ENCODE measurements at regions not wholly inside any gene's neighbourhood (a gene's known extent, or its start where the extent isn't known, plus 50 kb on each side); places are given as distances from the start of the nearest gene placed in this dataset.

DNA sequence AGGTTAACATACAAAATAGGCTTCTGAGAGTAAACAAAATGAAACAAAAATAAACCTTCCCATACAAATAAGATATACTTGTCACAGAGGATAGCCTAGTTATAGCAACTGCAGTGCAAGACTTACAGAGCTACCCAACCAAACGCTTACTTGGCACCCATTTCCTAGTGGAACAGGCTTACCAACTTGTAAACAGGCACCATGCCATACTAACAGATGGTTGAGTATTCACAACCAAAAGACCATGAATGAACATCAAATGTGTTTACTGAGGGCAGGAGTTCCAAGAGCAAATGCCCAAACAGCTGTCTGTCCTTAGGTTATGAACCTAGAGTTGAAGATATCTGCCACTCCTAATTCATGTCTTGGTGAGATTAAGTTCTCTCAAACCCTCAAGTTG is 2629.2 kb downstream of the PCDH7 start:
- no peak overlapping the region for H3K27ac Mint-ChIP-seq
- H3K4me3 Mint-ChIP-seq = no peak overlapping the region
- intact Hi-C loops (cut with micrococcal nuclease) = loop anchor here (1.0 kb wide), 1 partner anchor 21 kb away; no protein-coding TSS in a partner anchor
- no peaks in the 10 kb centered on the region for H3K27me3 Mint-ChIP-seq
- peaks cover 5% of the 10 kb centered on the region for H3K9me3 Mint-ChIP-seq
- H3K36me3 Mint-ChIP-seq (ENCODE audit: low read depth) = no peaks in the 10 kb centered on the region
- no peaks in the 10 kb centered on the region for H3K4me1 Mint-ChIP-seq (ENCODE audit: low read depth)

DNA sequence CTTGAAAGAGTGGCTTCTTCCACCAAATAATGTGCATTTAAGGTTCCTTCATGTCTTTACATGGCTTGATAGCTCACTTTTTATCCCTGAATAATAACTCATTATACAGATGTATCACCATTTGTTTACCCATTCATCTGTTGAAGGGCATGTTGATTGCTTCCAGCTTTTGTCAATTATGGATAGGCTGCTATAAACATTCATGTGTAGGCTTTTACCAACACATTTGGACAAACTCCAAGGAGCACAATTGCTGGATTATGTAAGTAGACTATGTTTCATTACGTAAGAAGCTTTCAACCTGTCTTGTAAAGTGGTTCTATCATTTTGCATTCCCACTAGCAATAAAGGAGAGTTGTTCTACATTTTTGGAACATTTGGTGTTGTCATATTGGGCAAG is 2637.0 kb downstream of the PCDH7 start:
- Mint-ChIP-seq H3K4me1 (ENCODE audit: low read depth) (no peaks in the 10 kb centered on the region), H3K27ac (no peak overlapping the region), H3K9me3 (no peaks in the 10 kb centered on the region), H3K36me3 (ENCODE audit: low read depth) (no peaks in the 10 kb centered on the region), H3K27me3 (no peaks in the 10 kb centered on the region), H3K4me3 (no peak overlapping the region)
- intact Hi-C loops (cut with micrococcal nuclease) = no loop called here

DNA sequence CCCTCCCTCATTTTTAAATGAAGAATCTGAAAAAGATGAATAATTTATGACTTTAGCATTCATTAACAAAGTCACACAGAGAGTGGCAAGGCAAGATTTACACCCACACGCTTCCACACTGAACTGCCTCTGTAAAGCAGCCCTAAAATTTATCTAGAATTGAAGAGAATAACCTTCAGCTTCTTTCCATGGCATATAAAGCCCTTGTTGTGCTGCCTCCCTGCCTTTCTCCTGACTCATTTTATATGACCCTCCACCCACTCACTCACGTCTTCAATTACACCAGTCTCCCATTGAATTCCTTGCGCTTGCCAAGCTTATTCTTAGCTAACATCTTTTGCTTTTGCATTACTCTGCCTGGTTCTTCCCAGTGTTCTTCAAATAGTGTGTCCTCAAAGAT is 2649.3 kb downstream of the PCDH7 start:
- intact Hi-C loops (cut with micrococcal nuclease) = no loop called here
- Mint-ChIP-seq H3K9me3 (peaks cover 20% of the 10 kb centered on the region), H3K4me1 (ENCODE audit: low read depth) (no peaks in the 10 kb centered on the region), H3K36me3 (ENCODE audit: low read depth) (no peaks in the 10 kb centered on the region), H3K4me3 (no peak overlapping the region), H3K27me3 (no peaks in the 10 kb centered on the region), H3K27ac (no peak overlapping the region)

DNA sequence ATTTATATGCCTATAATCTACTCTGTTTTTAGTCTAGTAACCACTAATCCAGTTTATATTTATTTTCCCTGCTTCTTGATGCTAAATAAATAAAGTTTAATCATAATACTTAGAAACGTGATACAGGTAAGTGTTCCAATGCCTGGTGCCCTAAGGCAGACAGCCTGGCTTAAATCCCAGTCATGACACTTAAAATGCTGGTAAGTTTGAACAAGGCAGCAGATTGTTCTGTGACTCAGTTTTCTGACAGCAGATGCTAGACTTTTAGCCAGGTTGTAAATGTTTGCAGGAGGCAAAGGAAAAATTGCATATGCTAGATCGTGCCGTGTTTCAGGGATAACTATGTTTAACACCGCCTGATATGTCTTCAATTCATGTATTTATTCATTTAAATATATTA is 2661.6 kb downstream of the PCDH7 start:
- Mint-ChIP-seq H3K27me3 (no peaks in the 10 kb centered on the region), H3K36me3 (ENCODE audit: low read depth) (no peaks in the 10 kb centered on the region), H3K4me1 (ENCODE audit: low read depth) (no peaks in the 10 kb centered on the region), H3K4me3 (no peak overlapping the region), H3K27ac (no peak overlapping the region), H3K9me3 (peaks cover 20% of the 10 kb centered on the region)
- intact Hi-C loops (cut with micrococcal nuclease) = no loop called here

DNA sequence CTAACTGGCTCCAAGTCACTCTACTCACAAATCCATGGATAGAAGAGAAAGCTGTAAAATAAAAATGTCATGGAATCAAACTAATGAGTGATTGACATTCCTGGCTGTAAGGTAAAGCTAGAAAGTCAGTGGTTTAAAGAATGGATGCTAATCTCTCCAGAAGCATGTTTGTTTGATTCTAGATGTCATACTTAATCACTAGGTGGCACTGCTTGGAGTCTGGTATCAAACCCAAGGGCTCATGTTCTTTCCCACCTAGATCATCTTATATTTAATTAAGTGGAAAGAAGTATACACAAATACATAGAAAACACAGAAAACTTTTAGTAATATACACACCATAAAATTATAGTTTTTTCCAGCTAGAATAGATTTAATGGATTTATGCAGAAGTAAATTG is 2666.6 kb downstream of the PCDH7 start:
- H3K27me3 Mint-ChIP-seq = no peaks in the 10 kb centered on the region
- H3K36me3 Mint-ChIP-seq (ENCODE audit: low read depth) = no peaks in the 10 kb centered on the region
- peaks cover 20% of the 10 kb centered on the region for H3K9me3 Mint-ChIP-seq
- H3K27ac Mint-ChIP-seq = no peak overlapping the region
- H3K4me1 Mint-ChIP-seq (ENCODE audit: low read depth) = no peaks in the 10 kb centered on the region
- intact Hi-C loops (cut with micrococcal nuclease) = no loop called here
- no peak overlapping the region for H3K4me3 Mint-ChIP-seq

DNA sequence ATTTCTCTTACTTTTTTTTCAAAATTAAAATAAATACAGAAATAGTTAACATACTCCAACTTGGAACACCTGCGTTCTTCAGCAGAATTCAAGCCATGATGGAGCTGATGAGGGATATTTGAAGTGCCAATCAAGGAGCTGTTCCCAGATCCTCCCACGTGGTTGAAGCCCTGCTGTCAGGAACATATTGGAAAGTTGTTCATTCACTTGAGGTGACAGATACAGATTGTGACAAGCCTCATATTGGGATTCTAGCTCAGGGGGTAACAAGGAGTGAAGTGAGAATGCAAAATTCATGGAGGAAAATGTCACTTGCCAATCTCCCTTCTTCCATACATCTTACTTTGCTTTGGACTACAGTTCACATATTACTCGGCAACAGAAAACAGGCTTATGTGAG is 2670.8 kb downstream of the PCDH7 start:
- no peaks in the 10 kb centered on the region for H3K36me3 Mint-ChIP-seq (ENCODE audit: low read depth)
- no peaks in the 10 kb centered on the region for H3K9me3 Mint-ChIP-seq
- no peak overlapping the region for H3K4me3 Mint-ChIP-seq
- H3K27me3 Mint-ChIP-seq = no peaks in the 10 kb centered on the region
- intact Hi-C loops (cut with micrococcal nuclease) = no loop called here
- no peak overlapping the region for H3K27ac Mint-ChIP-seq
- no peaks in the 10 kb centered on the region for H3K4me1 Mint-ChIP-seq (ENCODE audit: low read depth)

DNA sequence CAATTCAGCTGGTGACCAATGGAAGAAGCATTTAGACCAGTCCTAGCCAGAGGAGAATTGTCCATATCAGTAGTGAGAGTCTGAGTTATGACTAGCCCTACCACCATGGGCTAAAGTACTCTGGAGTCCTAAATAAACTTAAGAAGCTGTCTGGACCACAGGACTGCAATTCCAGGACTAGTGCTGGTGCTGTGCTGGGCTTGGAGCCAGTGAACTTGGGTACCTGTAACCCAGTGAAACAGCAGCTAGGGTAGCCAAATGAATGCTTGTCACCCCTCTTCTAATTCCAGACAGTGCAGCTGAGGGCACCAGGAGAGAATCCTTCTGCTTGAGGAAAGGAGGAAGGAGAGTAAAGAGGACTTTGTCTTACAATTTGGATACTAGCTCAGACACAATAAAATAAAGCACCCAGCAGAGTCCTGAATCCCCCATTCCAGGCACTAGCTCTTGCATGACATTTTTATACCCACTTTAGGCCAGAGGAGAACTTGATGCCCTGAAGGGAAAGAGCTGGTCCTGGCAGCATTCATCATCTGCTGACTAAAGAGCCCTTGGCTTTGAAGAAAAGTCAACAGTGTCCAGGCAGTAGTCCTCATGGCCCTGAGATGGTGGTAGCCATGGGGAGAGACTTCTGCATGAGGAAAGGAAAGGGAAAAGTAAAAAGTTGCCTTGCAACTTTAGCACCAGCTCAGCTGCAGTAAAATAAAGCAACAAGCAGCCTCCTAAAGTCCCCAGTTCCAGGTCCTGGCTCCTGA is 2675.7 kb downstream of the PCDH7 start:
- H3K36me3 Mint-ChIP-seq (ENCODE audit: low read depth) = no peaks in the 10 kb centered on the region
- H3K27ac Mint-ChIP-seq = no peak overlapping the region
- intact Hi-C loops (cut with micrococcal nuclease) = no loop called here
- H3K9me3 Mint-ChIP-seq = no peaks in the 10 kb centered on the region
- no peaks in the 10 kb centered on the region for H3K27me3 Mint-ChIP-seq
- H3K4me1 Mint-ChIP-seq (ENCODE audit: low read depth) = no peaks in the 10 kb centered on the region
- no peak overlapping the region for H3K4me3 Mint-ChIP-seq

DNA sequence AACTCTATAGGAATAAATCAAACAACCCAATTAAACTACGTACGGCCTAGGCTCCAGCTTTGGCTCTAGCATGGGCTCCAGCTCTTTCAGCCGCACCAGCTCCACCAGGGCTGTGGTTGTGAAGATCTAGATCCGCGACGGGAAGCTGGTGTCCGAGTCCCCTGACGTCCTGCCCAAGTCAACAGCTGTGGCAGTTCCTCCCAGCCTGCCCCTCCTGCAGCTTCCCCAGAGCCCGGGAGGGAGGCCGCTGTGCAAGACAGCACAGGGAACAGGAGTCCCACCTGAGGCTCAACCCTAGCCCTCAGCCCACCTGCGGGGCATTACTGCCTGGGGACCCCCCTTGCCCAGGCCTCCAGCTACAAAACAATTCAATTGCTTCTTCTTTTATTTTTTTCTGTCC is 2680.3 kb downstream of the PCDH7 start:
- Mint-ChIP-seq H3K9me3 (no peaks in the 10 kb centered on the region), H3K27ac (no peak overlapping the region), H3K36me3 (ENCODE audit: low read depth) (no peaks in the 10 kb centered on the region), H3K27me3 (no peaks in the 10 kb centered on the region), H3K4me1 (ENCODE audit: low read depth) (no peaks in the 10 kb centered on the region), H3K4me3 (no peak overlapping the region)
- intact Hi-C loops (cut with micrococcal nuclease) = no loop called here

DNA sequence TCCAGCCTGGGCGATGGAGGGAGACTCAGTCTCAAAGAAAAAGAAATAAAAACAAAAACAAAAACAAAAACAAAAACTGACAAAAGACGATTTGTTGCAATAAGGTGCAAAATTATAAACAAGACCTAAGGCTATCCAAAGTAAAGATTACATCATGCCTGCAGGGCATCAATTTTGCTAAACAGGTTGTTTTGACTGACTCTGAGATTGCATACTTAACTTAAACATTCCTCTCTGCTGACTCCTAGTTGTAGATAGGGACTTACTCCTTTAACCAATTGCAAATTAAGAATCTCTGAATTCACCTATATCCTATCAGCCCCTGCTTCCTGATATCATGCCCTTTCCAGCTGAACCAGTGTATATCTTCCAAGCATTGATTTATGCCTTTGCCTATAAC is 2687.3 kb downstream of the PCDH7 start:
- no peak overlapping the region for H3K4me3 Mint-ChIP-seq
- H3K36me3 Mint-ChIP-seq (ENCODE audit: low read depth) = no peaks in the 10 kb centered on the region
- no peaks in the 10 kb centered on the region for H3K27me3 Mint-ChIP-seq
- H3K4me1 Mint-ChIP-seq (ENCODE audit: low read depth) = no peaks in the 10 kb centered on the region
- intact Hi-C loops (cut with micrococcal nuclease) = no loop called here
- H3K27ac Mint-ChIP-seq = no peak overlapping the region
- H3K9me3 Mint-ChIP-seq = no peaks in the 10 kb centered on the region

DNA sequence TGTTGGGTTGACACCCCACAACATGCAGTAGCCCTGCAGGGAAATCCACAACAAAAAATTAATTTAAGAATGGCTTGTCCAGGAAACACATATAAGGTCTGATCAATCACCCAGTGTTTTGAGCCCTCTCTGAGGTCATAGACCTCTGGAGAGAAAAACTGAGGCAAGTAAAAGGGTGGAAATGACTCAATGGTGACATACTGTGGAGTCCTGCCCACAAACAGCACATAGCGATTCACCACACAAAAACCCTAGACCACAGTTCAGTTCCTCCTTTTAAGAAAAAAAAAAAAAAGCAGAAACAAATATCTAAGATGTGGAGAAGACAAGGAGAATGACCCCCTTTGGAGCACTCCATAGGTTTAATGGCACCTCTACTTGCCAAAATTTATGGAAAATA is 2691.0 kb downstream of the PCDH7 start:
- intact Hi-C loops (cut with micrococcal nuclease) = no loop called here
- no peaks in the 10 kb centered on the region for H3K4me1 Mint-ChIP-seq (ENCODE audit: low read depth)
- H3K4me3 Mint-ChIP-seq = no peak overlapping the region
- H3K27me3 Mint-ChIP-seq = no peaks in the 10 kb centered on the region
- H3K36me3 Mint-ChIP-seq (ENCODE audit: low read depth) = no peaks in the 10 kb centered on the region
- no peak overlapping the region for H3K27ac Mint-ChIP-seq
- no peaks in the 10 kb centered on the region for H3K9me3 Mint-ChIP-seq

DNA sequence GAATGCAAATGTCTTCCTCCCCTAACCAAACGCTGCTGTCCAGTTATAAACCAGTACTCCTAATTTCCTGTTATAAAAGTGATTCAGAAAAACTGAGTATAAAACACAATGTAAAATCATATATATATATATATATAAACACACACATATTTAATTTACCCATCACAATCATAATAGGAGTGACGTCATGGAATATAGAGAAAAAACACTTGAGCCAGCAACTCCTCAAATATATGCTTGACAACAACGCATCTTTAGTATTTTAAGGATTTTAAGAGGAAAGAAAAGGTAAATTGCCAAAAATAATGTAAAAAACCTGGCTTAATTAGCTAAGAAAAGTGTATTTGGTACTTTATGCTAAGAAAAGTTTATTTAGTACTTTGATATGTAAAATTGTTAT is 2701.7 kb downstream of the PCDH7 start:
- no peaks in the 10 kb centered on the region for H3K4me1 Mint-ChIP-seq (ENCODE audit: low read depth)
- H3K27me3 Mint-ChIP-seq = no peaks in the 10 kb centered on the region
- no peaks in the 10 kb centered on the region for H3K9me3 Mint-ChIP-seq
- no peak overlapping the region for H3K27ac Mint-ChIP-seq
- intact Hi-C loops (cut with micrococcal nuclease) = no loop called here
- no peak overlapping the region for H3K4me3 Mint-ChIP-seq
- no peaks in the 10 kb centered on the region for H3K36me3 Mint-ChIP-seq (ENCODE audit: low read depth)

DNA sequence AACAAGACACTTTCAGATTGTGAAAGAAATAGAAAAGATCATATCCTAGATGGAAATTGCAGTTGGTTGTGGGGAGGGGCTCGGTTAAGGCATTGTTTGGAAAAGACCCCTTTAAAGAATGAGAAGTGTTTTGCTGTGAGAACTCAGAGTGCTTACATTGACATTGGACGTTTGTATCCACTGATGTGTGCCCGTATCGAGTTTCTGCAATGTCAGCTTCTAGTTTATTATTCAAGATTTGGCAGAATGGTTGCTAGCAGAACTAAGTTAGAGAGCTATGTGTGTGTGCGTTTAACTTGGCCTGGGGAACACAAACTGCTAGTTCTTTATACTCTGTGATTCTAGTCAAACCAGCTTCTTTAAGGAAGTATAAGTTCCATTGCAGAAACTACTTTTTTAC is 2702.5 kb downstream of the PCDH7 start:
- Mint-ChIP-seq H3K27me3 (no peaks in the 10 kb centered on the region), H3K36me3 (ENCODE audit: low read depth) (no peaks in the 10 kb centered on the region), H3K9me3 (no peaks in the 10 kb centered on the region), H3K27ac (no peak overlapping the region), H3K4me3 (no peak overlapping the region), H3K4me1 (ENCODE audit: low read depth) (no peaks in the 10 kb centered on the region)
- intact Hi-C loops (cut with micrococcal nuclease) = no loop called here

DNA sequence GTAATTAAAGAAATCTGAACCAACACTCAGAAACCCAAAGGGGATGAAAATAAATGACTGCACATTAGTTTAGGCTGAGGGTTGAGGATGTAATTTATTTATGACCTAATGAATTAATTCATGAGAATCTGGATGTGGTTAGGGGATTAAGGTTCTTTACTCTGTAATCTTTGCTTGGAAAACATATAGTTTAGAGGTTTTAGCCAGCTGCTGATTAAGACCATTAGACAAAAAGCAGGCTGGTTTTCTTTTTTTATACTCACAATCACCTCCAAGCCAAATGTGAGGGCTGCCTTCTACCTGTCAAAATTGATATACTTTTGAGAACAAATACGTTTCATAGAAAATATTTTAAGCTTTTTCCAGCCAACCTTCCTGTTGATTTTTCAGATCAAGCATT is 2705.8 kb downstream of the PCDH7 start:
- Mint-ChIP-seq H3K4me1 (ENCODE audit: low read depth) (no peaks in the 10 kb centered on the region), H3K9me3 (no peaks in the 10 kb centered on the region), H3K4me3 (no peak overlapping the region), H3K27me3 (no peaks in the 10 kb centered on the region), H3K27ac (no peak overlapping the region), H3K36me3 (ENCODE audit: low read depth) (no peaks in the 10 kb centered on the region)
- intact Hi-C loops (cut with micrococcal nuclease) = no loop called here

DNA sequence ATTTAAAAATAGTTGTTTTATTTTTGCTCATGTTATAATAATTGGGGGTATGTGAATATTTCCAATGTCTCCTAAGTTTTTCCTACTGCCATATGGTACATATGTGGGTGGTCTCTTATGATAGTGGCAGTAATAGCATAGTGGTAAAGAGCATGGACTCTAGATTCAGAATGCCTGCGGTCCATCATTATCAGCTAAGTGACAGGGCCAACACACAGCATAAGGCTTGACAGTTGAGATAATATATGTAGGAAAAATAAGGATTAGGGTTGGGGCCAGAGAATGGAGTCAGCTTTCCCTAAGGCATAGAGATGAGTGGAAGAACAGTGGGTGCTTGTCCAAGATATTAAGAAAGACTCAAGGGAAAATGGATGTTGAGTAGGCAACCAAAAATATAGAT is 2707.5 kb downstream of the PCDH7 start:
- Mint-ChIP-seq H3K36me3 (ENCODE audit: low read depth) (no peaks in the 10 kb centered on the region), H3K27ac (no peak overlapping the region), H3K27me3 (no peaks in the 10 kb centered on the region), H3K4me1 (ENCODE audit: low read depth) (no peaks in the 10 kb centered on the region), H3K9me3 (no peaks in the 10 kb centered on the region), H3K4me3 (no peak overlapping the region)
- intact Hi-C loops (cut with micrococcal nuclease) = no loop called here

DNA sequence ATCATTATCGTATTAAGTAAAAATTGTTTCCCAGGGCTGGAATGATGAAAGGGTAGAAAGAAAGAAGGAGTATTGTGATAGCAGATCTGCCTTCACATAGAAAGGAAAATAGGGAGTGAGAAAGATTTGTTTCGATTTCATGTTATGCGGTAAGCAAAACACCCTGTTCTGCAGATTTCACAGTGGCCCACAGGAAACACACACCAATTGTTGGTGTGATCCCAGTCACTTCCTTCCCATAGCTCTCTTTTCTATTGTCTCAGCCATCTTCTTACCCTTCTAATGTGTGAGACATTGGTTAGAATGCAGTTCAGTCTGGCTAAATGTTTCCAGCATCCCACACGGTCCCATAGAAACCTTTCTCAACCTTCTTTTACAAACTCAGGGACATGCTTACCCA is 2709.8 kb downstream of the PCDH7 start:
- Mint-ChIP-seq H3K4me1 (ENCODE audit: low read depth) (no peaks in the 10 kb centered on the region), H3K27me3 (no peaks in the 10 kb centered on the region), H3K36me3 (ENCODE audit: low read depth) (no peaks in the 10 kb centered on the region), H3K27ac (no peak overlapping the region), H3K9me3 (no peaks in the 10 kb centered on the region), H3K4me3 (no peak overlapping the region)
- intact Hi-C loops (cut with micrococcal nuclease) = no loop called here
